ENCODE measurements at regions not wholly inside any gene's neighbourhood (a gene's known extent, or its start where the extent isn't known, plus 50 kb on each side); places are given as distances from the start of the nearest gene placed in this dataset.

GRCh38 chr6:113353392-113353791 lies 503.8 kb upstream of the MARCKS start:
- H3K4me1 ChIP-seq (ENCODE audit: control insufficient read depth, insufficient read depth, low read length) = no peaks in the 10 kb centered on the region
- no peak overlapping the region for H3K9ac ChIP-seq (ENCODE audit: low read length)
- no peaks in the 10 kb centered on the region for H3K27me3 ChIP-seq (ENCODE audit: control insufficient read depth, insufficient read depth, low read length)
- no peaks in the 10 kb centered on the region for H3K36me3 ChIP-seq (ENCODE audit: control insufficient read depth, insufficient read depth, low read length)
- H3K4me3 ChIP-seq (ENCODE audit: low read length) = no peak overlapping the region
- no peak overlapping the region for H3K27ac ChIP-seq (ENCODE audit: low read depth, low read length)

- Histone ChIP-seq H3K4me3 (ENCODE audit: low read length) (no peak overlapping the region), H3K27me3 (ENCODE audit: control insufficient read depth, insufficient read depth, low read length) (no peaks in the 10 kb centered on the region), H3K4me1 (ENCODE audit: control insufficient read depth, insufficient read depth, low read length) (no peaks in the 10 kb centered on the region), H3K27ac (ENCODE audit: low read depth, low read length) (no peak overlapping the region), H3K36me3 (ENCODE audit: control insufficient read depth, insufficient read depth, low read length) (no peaks in the 10 kb centered on the region), H3K9ac (ENCODE audit: low read length) (no peak overlapping the region)
These were observed 502.8 kb upstream of the MARCKS start for GRCh38 chr6:113354204-113354895.

GRCh38 chr6:113356139-113356538 lies 501.0 kb upstream of the MARCKS start:
- Histone ChIP-seq H3K9ac (ENCODE audit: low read length) (no peak overlapping the region), H3K27ac (ENCODE audit: low read depth, low read length) (no peak overlapping the region)

GRCh38 chr6:113357041-113357440 lies 500.1 kb upstream of the MARCKS start:
- Histone ChIP-seq H3K4me3 (ENCODE audit: low read length) (no peak overlapping the region), H3K36me3 (ENCODE audit: control insufficient read depth, insufficient read depth, low read length) (no peaks in the 10 kb centered on the region), H3K4me1 (ENCODE audit: control insufficient read depth, insufficient read depth, low read length) (no peaks in the 10 kb centered on the region), H3K27ac (ENCODE audit: low read depth, low read length) (no peak overlapping the region), H3K27me3 (ENCODE audit: control insufficient read depth, insufficient read depth, low read length) (no peaks in the 10 kb centered on the region), H3K9ac (ENCODE audit: low read length) (no peak overlapping the region)

More at GRCh38 chr6:113356139-113356538, 501.0 kb upstream of the MARCKS start:
- Histone ChIP-seq H3K4me3 (ENCODE audit: low read length) (no peak overlapping the region), H3K4me1 (ENCODE audit: control insufficient read depth, insufficient read depth, low read length) (no peaks in the 10 kb centered on the region), H3K36me3 (ENCODE audit: control insufficient read depth, insufficient read depth, low read length) (no peaks in the 10 kb centered on the region), H3K27me3 (ENCODE audit: control insufficient read depth, insufficient read depth, low read length) (no peaks in the 10 kb centered on the region)

GRCh38 chr6:113358063-113358583 lies 499.0 kb upstream of the MARCKS start:
- Histone ChIP-seq H3K27me3 (ENCODE audit: control insufficient read depth, insufficient read depth, low read length) (no peaks in the 10 kb centered on the region), H3K9ac (ENCODE audit: low read length) (no peak overlapping the region), H3K4me1 (ENCODE audit: control insufficient read depth, insufficient read depth, low read length) (no peaks in the 10 kb centered on the region), H3K27ac (ENCODE audit: low read depth, low read length) (no peak overlapping the region), H3K36me3 (ENCODE audit: control insufficient read depth, insufficient read depth, low read length) (no peaks in the 10 kb centered on the region), H3K4me3 (ENCODE audit: low read length) (no peak overlapping the region)

GRCh38 chr6:113359155-113360140 lies 497.7 kb upstream of the MARCKS start:
- H3K27me3 ChIP-seq (ENCODE audit: control insufficient read depth, insufficient read depth, low read length) = no peaks in the 10 kb centered on the region
- H3K4me1 ChIP-seq (ENCODE audit: control insufficient read depth, insufficient read depth, low read length) = no peaks in the 10 kb centered on the region
- no peaks in the 10 kb centered on the region for H3K36me3 ChIP-seq (ENCODE audit: control insufficient read depth, insufficient read depth, low read length)
- H3K9ac ChIP-seq (ENCODE audit: low read length) = no peak overlapping the region
- no peak overlapping the region for H3K4me3 ChIP-seq (ENCODE audit: low read length)
- no peak overlapping the region for H3K27ac ChIP-seq (ENCODE audit: low read depth, low read length)

GRCh38 chr6:113361014-113361645 lies 496.0 kb upstream of the MARCKS start:
- Histone ChIP-seq H3K4me1 (ENCODE audit: control insufficient read depth, insufficient read depth, low read length) (no peaks in the 10 kb centered on the region), H3K9ac (ENCODE audit: low read length) (no peak overlapping the region), H3K36me3 (ENCODE audit: control insufficient read depth, insufficient read depth, low read length) (no peaks in the 10 kb centered on the region), H3K4me3 (ENCODE audit: low read length) (no peak overlapping the region), H3K27me3 (ENCODE audit: control insufficient read depth, insufficient read depth, low read length) (no peaks in the 10 kb centered on the region), H3K27ac (ENCODE audit: low read depth, low read length) (no peak overlapping the region)

GRCh38 chr6:113362301-113363047 lies 494.7 kb upstream of the MARCKS start:
- no peak overlapping the region for H3K9ac ChIP-seq (ENCODE audit: low read length)
- H3K27ac ChIP-seq (ENCODE audit: low read depth, low read length) = no peak overlapping the region
- H3K4me3 ChIP-seq (ENCODE audit: low read length) = no peak overlapping the region
- H3K36me3 ChIP-seq (ENCODE audit: control insufficient read depth, insufficient read depth, low read length) = no peaks in the 10 kb centered on the region
- H3K27me3 ChIP-seq (ENCODE audit: control insufficient read depth, insufficient read depth, low read length) = no peaks in the 10 kb centered on the region
- no peaks in the 10 kb centered on the region for H3K4me1 ChIP-seq (ENCODE audit: control insufficient read depth, insufficient read depth, low read length)

- Histone ChIP-seq H3K4me3 (ENCODE audit: low read length) (no peak overlapping the region), H3K27me3 (ENCODE audit: control insufficient read depth, insufficient read depth, low read length) (no peaks in the 10 kb centered on the region), H3K9ac (ENCODE audit: low read length) (no peak overlapping the region), H3K4me1 (ENCODE audit: control insufficient read depth, insufficient read depth, low read length) (no peaks in the 10 kb centered on the region), H3K36me3 (ENCODE audit: control insufficient read depth, insufficient read depth, low read length) (no peaks in the 10 kb centered on the region), H3K27ac (ENCODE audit: low read depth, low read length) (no peak overlapping the region)
These were observed 493.9 kb upstream of the MARCKS start for GRCh38 chr6:113363048-113363798.

- no peaks in the 10 kb centered on the region for H3K4me1 ChIP-seq (ENCODE audit: control insufficient read depth, insufficient read depth, low read length)
- no peak overlapping the region for H3K27ac ChIP-seq (ENCODE audit: low read depth, low read length)
These were observed 493.3 kb upstream of the MARCKS start for GRCh38 chr6:113363866-113364265.

GRCh38 chr6:113364766-113365165 lies 492.4 kb upstream of the MARCKS start:
- H3K27ac ChIP-seq (ENCODE audit: low read depth, low read length) = no peak overlapping the region
- H3K27me3 ChIP-seq (ENCODE audit: control insufficient read depth, insufficient read depth, low read length) = no peaks in the 10 kb centered on the region
- H3K4me3 ChIP-seq (ENCODE audit: low read length) = no peak overlapping the region
- H3K4me1 ChIP-seq (ENCODE audit: control insufficient read depth, insufficient read depth, low read length) = no peaks in the 10 kb centered on the region
- H3K9ac ChIP-seq (ENCODE audit: low read length) = no peak overlapping the region
- H3K36me3 ChIP-seq (ENCODE audit: control insufficient read depth, insufficient read depth, low read length) = no peaks in the 10 kb centered on the region

More at GRCh38 chr6:113363866-113364265, 493.3 kb upstream of the MARCKS start:
- no peaks in the 10 kb centered on the region for H3K27me3 ChIP-seq (ENCODE audit: control insufficient read depth, insufficient read depth, low read length)
- H3K4me3 ChIP-seq (ENCODE audit: low read length) = no peak overlapping the region
- no peak overlapping the region for H3K9ac ChIP-seq (ENCODE audit: low read length)
- H3K36me3 ChIP-seq (ENCODE audit: control insufficient read depth, insufficient read depth, low read length) = no peaks in the 10 kb centered on the region
